ENCODE measurements at regions not wholly inside any gene's neighbourhood (a gene's known extent, or its start where the extent isn't known, plus 50 kb on each side); places are given as distances from the start of the nearest gene placed in this dataset.

- DNase-seq (ENCODE audit: low read depth): no peak
- H3K4me3 ChIP-seq (replicated peaks; ENCODE audit: low read depth, low read length): no peak overlapping the region
- no peak for TF ChIP-seq CTCF (IDR thresholded peaks at IDR 0.05; ENCODE audit: low read length, missing control alignments)
Observed at GRCh38 chr6:93974332-93974731, 555.0 kb upstream of the EPHA7 start.

GRCh38 chr6:93972791-93973190 is 553.4 kb upstream of the EPHA7 start:
- H3K4me3 ChIP-seq (replicated peaks; ENCODE audit: low read depth, low read length): no peak overlapping the region
- DNase-seq (ENCODE audit: low read depth): no peak
- TF ChIP-seq CTCF (IDR thresholded peaks at IDR 0.05; ENCODE audit: low read length, missing control alignments): no peak

- DNase-seq (ENCODE audit: low read depth): no peak
- no peak for TF ChIP-seq CTCF (IDR thresholded peaks at IDR 0.05; ENCODE audit: low read length, missing control alignments)
- no peak overlapping the region for H3K4me3 ChIP-seq (replicated peaks; ENCODE audit: low read depth, low read length)
Observed at GRCh38 chr6:93970684-93971083, 551.3 kb upstream of the EPHA7 start.

- TF ChIP-seq CTCF (IDR thresholded peaks at IDR 0.05; ENCODE audit: low read length, missing control alignments): no peak
- no peak for DNase-seq (ENCODE audit: low read depth)
- H3K4me3 ChIP-seq (replicated peaks; ENCODE audit: low read depth, low read length): no peak overlapping the region
Observed at GRCh38 chr6:93968126-93968525, 548.8 kb upstream of the EPHA7 start.

GRCh38 chr6:93964926-93965325 is 545.6 kb upstream of the EPHA7 start:
- no peak for DNase-seq (ENCODE audit: low read depth)
- H3K4me3 ChIP-seq (replicated peaks; ENCODE audit: low read depth, low read length): no peak overlapping the region
- TF ChIP-seq CTCF (IDR thresholded peaks at IDR 0.05; ENCODE audit: low read length, missing control alignments): no peak

GRCh38 chr6:93964321-93964720 is 545.0 kb upstream of the EPHA7 start:
- no peak for DNase-seq (ENCODE audit: low read depth)
- H3K4me3 ChIP-seq (replicated peaks; ENCODE audit: low read depth, low read length): no peak overlapping the region
- TF ChIP-seq CTCF (IDR thresholded peaks at IDR 0.05; ENCODE audit: low read length, missing control alignments): no peak

GRCh38 chr6:93962566-93962965 is 543.2 kb upstream of the EPHA7 start:
- DNase-seq (ENCODE audit: low read depth): no peak
- TF ChIP-seq CTCF (IDR thresholded peaks at IDR 0.05; ENCODE audit: low read length, missing control alignments): no peak

More at GRCh38 chr6:93962566-93962965, 543.2 kb upstream of the EPHA7 start:
- no peak overlapping the region for H3K4me3 ChIP-seq (replicated peaks; ENCODE audit: low read depth, low read length)

All from fibroblast of pulmonary artery (primary cell).